Neural crest cell (in vitro differentiated cells): ENCODE measurements at regions not wholly inside any gene's neighbourhood (a gene's known extent, or its start where the extent isn't known, plus 50 kb on each side); places are given as distances from the start of the nearest gene placed in this dataset.

Source experiments
- DNase-seq: peaks from one replicate; pipeline ENCODE4 v3.0.0; 2021; ENCODE audit warnings: low read depth, mixed read lengths, low spot score
- H3K27ac Mint-ChIP-seq: one replicate; pipeline ENCODE4 v1.8.0; 2021; ENCODE audit warnings: mild to moderate bottlenecking, mixed read lengths; ENCODE audit not compliant: unreplicated experiment
- H3K27me3 Mint-ChIP-seq: 2 replicates; pipeline ENCODE4 v1.8.0; 2021; ENCODE audit warnings: low read depth, mild to moderate bottlenecking, mixed read lengths
- H3K36me3 Mint-ChIP-seq: 2 replicates; pipeline ENCODE4 v1.8.0; 2021; ENCODE audit warnings: low read depth, mild to moderate bottlenecking, mixed read lengths
- H3K4me1 Mint-ChIP-seq: 2 replicates; pipeline ENCODE4 v1.8.0; 2021; ENCODE audit warnings: mixed read lengths
- H3K4me3 Mint-ChIP-seq: one replicate; pipeline ENCODE4 v1.8.0; 2021; ENCODE audit warnings: mild to moderate bottlenecking, mixed read lengths
- H3K9me3 Mint-ChIP-seq: 2 replicates; pipeline ENCODE4 v1.8.0; 2021; ENCODE audit warnings: mixed read lengths
- TF ChIP-seq, protein P1 (sequence below): fragments of 200-600 bp; sonication (generic); conservative IDR thresholded peaks from 2 replicates; pipeline ENCODE4 v1.5.0; 2021; ENCODE audit warnings: antibody characterized with exemption, mild to moderate bottlenecking

DNA sequence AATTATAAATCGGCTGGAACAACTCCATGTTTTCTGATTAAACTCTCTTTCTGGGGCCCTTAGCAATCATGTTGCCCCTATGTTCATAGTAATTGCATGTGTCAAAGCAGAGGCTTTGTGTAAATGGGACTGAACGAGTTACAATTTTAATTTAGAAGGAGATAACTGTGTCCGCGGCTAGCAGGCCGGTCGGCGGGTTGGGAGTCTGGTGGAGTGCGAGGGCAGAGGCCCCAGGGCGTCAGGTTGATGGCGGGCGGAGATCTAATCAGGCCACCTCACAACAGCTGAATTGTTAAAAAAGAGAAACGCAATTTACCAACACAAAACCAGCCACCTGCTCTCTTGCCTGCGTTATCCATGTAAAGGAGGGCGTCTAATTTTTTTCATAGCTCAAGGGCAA lies 134.9 kb upstream of the LPCAT1 start:
- Mint-ChIP-seq H3K9me3 (no peaks in the 10 kb centered on the region), H3K36me3 (no peaks in the 10 kb centered on the region), H3K4me3 (no peak overlapping the region), H3K4me1 (peaks cover 14% of the 10 kb centered on the region), H3K27me3 (peaks cover 17% of the 10 kb centered on the region), H3K27ac (no peak overlapping the region)
- no peak for DNase-seq
- TF ChIP-seq, protein P1, sequence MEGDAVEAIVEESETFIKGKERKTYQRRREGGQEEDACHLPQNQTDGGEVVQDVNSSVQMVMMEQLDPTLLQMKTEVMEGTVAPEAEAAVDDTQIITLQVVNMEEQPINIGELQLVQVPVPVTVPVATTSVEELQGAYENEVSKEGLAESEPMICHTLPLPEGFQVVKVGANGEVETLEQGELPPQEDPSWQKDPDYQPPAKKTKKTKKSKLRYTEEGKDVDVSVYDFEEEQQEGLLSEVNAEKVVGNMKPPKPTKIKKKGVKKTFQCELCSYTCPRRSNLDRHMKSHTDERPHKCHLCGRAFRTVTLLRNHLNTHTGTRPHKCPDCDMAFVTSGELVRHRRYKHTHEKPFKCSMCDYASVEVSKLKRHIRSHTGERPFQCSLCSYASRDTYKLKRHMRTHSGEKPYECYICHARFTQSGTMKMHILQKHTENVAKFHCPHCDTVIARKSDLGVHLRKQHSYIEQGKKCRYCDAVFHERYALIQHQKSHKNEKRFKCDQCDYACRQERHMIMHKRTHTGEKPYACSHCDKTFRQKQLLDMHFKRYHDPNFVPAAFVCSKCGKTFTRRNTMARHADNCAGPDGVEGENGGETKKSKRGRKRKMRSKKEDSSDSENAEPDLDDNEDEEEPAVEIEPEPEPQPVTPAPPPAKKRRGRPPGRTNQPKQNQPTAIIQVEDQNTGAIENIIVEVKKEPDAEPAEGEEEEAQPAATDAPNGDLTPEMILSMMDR = no peak

DNA sequence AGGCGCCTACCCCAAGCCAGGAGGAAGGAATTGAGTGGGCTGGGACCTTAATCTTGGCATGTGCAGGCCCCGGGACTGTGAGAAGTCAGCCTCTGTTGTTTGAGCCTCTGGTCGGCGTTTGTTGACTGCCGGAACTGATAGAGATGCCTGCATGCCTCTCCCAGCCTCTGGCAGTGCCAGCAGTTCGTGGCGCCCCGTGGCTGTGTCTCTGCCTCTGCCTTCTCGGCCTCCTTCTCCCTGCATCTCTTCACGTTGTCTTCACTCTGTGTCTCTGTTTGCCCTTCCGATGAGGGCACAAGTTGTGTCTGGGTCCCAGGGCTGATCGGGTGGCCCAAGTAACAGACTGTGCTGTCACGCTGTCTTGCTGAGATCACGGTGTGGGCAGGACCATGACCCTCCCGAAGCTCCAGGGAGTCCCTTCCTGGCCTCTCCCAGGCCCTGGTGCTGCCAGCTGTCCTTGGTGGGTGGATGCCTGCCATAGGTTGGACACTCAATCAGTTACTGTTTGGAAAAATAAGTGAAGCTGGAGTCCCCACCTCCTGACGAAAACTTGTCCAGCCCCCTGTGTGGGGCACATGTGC lies 133.5 kb upstream of the LPCAT1 start:
- Mint-ChIP-seq H3K36me3 (no peaks in the 10 kb centered on the region), H3K4me3 (no peak overlapping the region), H3K27ac (no peak overlapping the region), H3K9me3 (no peaks in the 10 kb centered on the region), H3K4me1 (peaks cover 5% of the 10 kb centered on the region), H3K27me3 (peaks cover 21% of the 10 kb centered on the region)
- DNase-seq = no peak
- TF ChIP-seq, protein P1 = no peak

DNA sequence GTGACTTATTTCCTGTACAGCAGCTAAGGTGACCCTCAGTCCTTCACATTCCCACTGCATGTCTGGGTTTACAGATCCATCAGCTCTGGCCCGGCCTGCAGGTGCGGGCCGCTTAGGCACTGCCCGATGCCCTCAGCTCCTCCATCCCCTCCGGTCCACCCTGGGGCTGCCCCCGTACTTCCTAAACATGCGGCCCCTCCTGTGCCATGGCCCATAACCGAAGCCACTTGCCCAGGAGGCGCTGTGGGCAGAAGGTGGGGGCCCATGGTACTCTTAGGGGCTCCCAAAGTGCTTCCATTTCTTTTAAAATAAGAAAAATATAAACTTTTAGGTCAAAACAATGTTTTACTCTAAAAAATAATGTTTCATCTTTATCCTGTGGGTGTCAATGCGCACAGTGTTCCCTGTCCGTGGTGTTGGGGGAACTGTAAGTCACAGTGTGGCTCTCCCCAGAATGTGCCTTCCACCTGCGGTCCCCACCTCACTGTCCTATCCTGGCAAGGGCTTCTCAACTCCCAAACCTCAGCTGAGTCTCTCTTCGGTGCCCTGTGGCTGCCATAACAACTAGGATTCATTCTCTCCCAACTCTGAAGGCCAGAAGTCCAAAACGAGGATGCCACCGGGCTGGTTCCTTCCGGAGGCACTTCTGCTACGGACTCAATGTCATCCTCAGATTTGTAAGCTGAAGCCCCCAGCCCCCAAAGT lies 132.7 kb upstream of the LPCAT1 start:
- no peak for DNase-seq
- Mint-ChIP-seq H3K9me3 (no peaks in the 10 kb centered on the region), H3K27ac (no peak overlapping the region), H3K4me1 (peaks cover 5% of the 10 kb centered on the region), H3K4me3 (no peak overlapping the region), H3K27me3 (peaks cover 26% of the 10 kb centered on the region), H3K36me3 (no peaks in the 10 kb centered on the region)
- TF ChIP-seq, protein P1 = no peak

DNA sequence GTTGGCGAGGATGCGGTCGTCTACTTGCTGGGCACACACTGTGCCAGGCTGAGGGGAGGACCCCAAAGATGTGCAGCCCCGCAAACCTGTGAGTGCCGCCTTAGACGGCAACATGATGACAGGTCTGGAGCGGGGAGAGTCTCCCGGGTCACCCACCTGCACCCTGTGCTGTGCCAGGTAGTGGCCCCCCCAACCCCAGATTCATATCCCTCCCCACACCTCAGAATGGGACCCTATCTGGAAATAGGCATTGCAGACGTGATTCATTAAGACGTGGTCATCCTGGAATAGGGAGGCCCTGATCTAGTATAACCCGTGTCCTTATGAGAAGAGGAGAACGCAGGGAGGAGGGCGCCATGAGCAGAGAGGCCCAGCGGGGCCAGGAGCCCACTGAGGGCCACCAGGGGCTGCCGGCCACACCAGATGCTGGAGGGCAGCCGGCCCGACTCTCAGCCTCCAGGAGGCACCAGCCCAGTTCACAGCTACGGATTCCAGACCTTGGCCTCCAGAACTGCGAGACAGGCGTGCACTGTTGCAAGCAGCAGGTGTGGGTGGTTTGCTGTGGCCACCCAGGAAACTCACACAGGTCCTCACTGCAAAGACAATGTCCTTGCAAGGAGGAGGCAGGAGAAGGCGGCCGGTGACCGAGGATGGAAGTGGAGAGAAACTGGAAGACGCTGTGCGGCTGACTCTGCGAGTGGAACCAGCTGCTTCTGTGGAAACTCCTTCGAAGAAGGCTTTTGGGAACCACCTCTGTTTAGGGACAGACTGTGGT lies 131.9 kb upstream of the LPCAT1 start:
- H3K27ac Mint-ChIP-seq = no peak overlapping the region
- H3K4me3 Mint-ChIP-seq = no peak overlapping the region
- H3K9me3 Mint-ChIP-seq = no peaks in the 10 kb centered on the region
- TF ChIP-seq, protein P1 = no peak
- H3K27me3 Mint-ChIP-seq = peaks cover 27% of the 10 kb centered on the region
- H3K36me3 Mint-ChIP-seq = no peaks in the 10 kb centered on the region
- peaks cover 5% of the 10 kb centered on the region for H3K4me1 Mint-ChIP-seq
- no peak for DNase-seq

DNA sequence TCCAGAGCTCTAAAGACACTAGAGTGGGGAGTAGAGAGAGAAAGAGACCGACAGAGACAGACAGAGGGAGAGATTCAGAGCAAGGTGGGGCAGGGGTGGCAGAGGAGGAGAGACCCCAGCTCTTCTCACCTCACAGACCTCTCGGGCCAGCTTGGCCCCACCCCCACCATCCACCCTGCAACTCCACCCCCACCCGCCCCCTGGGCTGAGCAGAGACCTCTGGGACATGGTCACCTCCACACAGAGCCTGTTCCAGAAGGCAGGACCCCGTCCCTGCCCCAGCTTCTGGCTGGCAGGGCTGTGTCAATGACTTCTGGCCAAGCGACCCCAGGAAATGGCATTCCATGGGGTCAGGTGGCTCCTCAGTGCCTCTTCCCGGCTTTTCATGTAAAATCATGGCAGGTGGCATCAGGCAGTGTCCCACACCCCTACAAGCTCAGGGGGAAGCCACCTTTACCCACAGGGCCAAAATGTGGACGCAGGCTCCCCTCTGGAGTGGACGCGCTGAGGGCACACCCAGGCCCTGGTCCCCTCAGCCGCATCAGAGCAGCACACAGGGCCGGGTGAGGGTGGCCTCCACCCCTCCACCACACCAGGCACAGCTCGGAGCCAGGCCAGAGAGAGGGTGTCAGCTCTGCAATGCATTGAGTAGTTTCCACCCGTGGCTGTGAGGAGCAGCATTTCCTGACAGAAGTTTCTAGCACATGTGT lies 131.2 kb upstream of the LPCAT1 start:
- no peak for DNase-seq
- no peaks in the 10 kb centered on the region for H3K36me3 Mint-ChIP-seq
- TF ChIP-seq, protein P1 = no peak
- H3K9me3 Mint-ChIP-seq = no peaks in the 10 kb centered on the region
- H3K27me3 Mint-ChIP-seq = peaks cover 34% of the 10 kb centered on the region
- H3K4me1 Mint-ChIP-seq = peaks cover 5% of the 10 kb centered on the region
- no peak overlapping the region for H3K27ac Mint-ChIP-seq
- no peak overlapping the region for H3K4me3 Mint-ChIP-seq
